ENCODE measurements at regions not wholly inside any gene's neighbourhood (a gene's known extent, or its start where the extent isn't known, plus 50 kb on each side); places are given as distances from the start of the nearest gene placed in this dataset.

GRCh38 chr6:113744861-113745260 lies 112.3 kb upstream of the MARCKS start:
- no peaks in the 10 kb centered on the region for H3K36me3 ChIP-seq (ENCODE audit: insufficient read depth)
- Mint-ChIP-seq H3K27ac (no peak overlapping the region), H3K4me1 (no peaks in the 10 kb centered on the region), H3K4me3 (no peak overlapping the region), H3K36me3 (ENCODE audit: low read depth) (no peaks in the 10 kb centered on the region), H3K27me3 (ENCODE audit: insufficient read depth, low read depth, poor library complexity) (no peaks in the 10 kb centered on the region), H3K9me3 (no peaks in the 10 kb centered on the region)
- no peaks in the 10 kb centered on the region for H3K4me1 ChIP-seq (ENCODE audit: insufficient read depth)
- H3K27me3 ChIP-seq (ENCODE audit: insufficient read depth) = no peaks in the 10 kb centered on the region
- H2AFZ ChIP-seq = no peak overlapping the region
- H3K9me2 ChIP-seq (ENCODE audit: insufficient read depth) = peaks cover 4% of the 10 kb centered on the region; the same call in 1 of the 2 replicates
- DNase-seq (ENCODE audit: low spot score) (no peak), ATAC-seq (no peak)
- no peaks in the 10 kb centered on the region for H3K79me2 ChIP-seq (replicated peaks; ENCODE audit: insufficient read depth)
- no peak overlapping the region for H3K4me2 ChIP-seq
- H3K27ac ChIP-seq (ENCODE audit: low read depth) = no peak overlapping the region
- H3K4me3 ChIP-seq = no peak overlapping the region
- no peak for TF ChIP-seq STAT1 (IDR thresholded peaks at IDR 0.05; ENCODE audit: unreplicated experiment)
- TF ChIP-seq, protein P1, sequence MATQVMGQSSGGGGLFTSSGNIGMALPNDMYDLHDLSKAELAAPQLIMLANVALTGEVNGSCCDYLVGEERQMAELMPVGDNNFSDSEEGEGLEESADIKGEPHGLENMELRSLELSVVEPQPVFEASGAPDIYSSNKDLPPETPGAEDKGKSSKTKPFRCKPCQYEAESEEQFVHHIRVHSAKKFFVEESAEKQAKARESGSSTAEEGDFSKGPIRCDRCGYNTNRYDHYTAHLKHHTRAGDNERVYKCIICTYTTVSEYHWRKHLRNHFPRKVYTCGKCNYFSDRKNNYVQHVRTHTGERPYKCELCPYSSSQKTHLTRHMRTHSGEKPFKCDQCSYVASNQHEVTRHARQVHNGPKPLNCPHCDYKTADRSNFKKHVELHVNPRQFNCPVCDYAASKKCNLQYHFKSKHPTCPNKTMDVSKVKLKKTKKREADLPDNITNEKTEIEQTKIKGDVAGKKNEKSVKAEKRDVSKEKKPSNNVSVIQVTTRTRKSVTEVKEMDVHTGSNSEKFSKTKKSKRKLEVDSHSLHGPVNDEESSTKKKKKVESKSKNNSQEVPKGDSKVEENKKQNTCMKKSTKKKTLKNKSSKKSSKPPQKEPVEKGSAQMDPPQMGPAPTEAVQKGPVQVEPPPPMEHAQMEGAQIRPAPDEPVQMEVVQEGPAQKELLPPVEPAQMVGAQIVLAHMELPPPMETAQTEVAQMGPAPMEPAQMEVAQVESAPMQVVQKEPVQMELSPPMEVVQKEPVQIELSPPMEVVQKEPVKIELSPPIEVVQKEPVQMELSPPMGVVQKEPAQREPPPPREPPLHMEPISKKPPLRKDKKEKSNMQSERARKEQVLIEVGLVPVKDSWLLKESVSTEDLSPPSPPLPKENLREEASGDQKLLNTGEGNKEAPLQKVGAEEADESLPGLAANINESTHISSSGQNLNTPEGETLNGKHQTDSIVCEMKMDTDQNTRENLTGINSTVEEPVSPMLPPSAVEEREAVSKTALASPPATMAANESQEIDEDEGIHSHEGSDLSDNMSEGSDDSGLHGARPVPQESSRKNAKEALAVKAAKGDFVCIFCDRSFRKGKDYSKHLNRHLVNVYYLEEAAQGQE (IDR thresholded peaks at IDR 0.05; ENCODE audit: unreplicated experiment) = no peak
- H3F3A ChIP-seq (replicated peaks; ENCODE audit: low read depth) = no peaks in the 10 kb centered on the region
- H4K20me1 ChIP-seq (replicated peaks; ENCODE audit: insufficient read depth) = no peaks in the 10 kb centered on the region

DNA sequence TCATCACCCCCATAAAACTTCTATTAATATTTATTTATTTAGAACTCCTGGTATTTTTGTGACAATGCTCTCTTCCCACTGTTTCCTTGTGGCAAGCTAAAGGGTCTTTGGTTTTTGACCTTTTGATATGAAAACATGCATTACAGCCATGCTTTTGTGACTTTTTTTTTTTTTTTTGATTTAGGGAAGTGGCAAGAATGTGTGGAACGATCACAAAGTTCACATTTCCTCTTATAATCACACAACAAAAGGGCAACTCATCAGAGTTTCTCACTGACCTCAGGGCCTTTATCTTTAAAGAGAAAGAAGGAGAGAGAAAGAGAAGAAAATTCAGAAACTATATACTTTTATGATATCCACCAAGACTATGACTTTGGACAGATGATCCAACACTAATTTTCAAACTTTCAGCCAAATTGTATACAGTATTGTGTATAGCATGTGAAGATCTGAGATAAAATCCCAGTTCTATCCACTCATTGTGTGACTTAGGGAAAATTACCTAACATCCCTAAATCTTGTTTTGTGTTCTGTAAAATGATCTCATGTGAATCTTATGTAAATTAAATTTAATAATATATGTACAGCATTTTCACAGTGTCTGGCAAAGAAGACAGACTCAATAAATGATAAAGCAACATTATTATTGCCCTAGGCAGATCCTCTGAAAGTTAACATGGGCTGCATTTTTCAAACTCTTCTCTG lies 106.8 kb upstream of the MARCKS start:
- no peak overlapping the region for H3K4me2 ChIP-seq
- no peak overlapping the region for H3K4me3 ChIP-seq
- no peak for ATAC-seq
- no peaks in the 10 kb centered on the region for H3K79me2 ChIP-seq (replicated peaks; ENCODE audit: insufficient read depth)
- no peaks in the 10 kb centered on the region for H3K36me3 Mint-ChIP-seq (ENCODE audit: low read depth)
- H2AFZ ChIP-seq = no peak overlapping the region
- H3K4me3 Mint-ChIP-seq = no peak overlapping the region
- H4K20me1 ChIP-seq (replicated peaks; ENCODE audit: insufficient read depth) = no peaks in the 10 kb centered on the region
- H3K27ac Mint-ChIP-seq = no peak overlapping the region
- H3F3A ChIP-seq (replicated peaks; ENCODE audit: low read depth) = no peaks in the 10 kb centered on the region
- no peaks in the 10 kb centered on the region; the same call in 2 of the 3 replicates for H3K9me3 Mint-ChIP-seq
- H3K27me3 Mint-ChIP-seq (ENCODE audit: insufficient read depth, low read depth, poor library complexity) = peaks cover 4% of the 10 kb centered on the region
- no peaks in the 10 kb centered on the region; the same call in 1 of the 2 replicates for H3K9me2 ChIP-seq (ENCODE audit: insufficient read depth)
- H3K36me3 ChIP-seq (ENCODE audit: insufficient read depth) = no peaks in the 10 kb centered on the region
- DNase-seq (ENCODE audit: low spot score) = no peak
- no peak overlapping the region for H3K27ac ChIP-seq (ENCODE audit: low read depth)
- H3K4me1 ChIP-seq (ENCODE audit: insufficient read depth) = no peaks in the 10 kb centered on the region
- no peaks in the 10 kb centered on the region for H3K27me3 ChIP-seq (ENCODE audit: insufficient read depth)
- H3K4me1 Mint-ChIP-seq = no peaks in the 10 kb centered on the region
- TF ChIP-seq ZNF331 (CRISPR knock-in tag; IDR thresholded peaks at IDR 0.05; ENCODE audit: low read depth) (no peak), EZH2 (IDR thresholded peaks at IDR 0.05; ENCODE audit: low read depth, unreplicated experiment) (no peak), CREB1 (CRISPR knock-in tag; IDR thresholded peaks at IDR 0.05; ENCODE audit: low read depth) (no peak), POLR2AphosphoS5 (IDR thresholded peaks at IDR 0.05; ENCODE audit: low read depth) (no peak), STAT1 (IDR thresholded peaks at IDR 0.05; ENCODE audit: unreplicated experiment) (no peak), CTCF (conservative IDR thresholded peaks at IDR 0.05; ENCODE audit: low read depth in 2 of 2) (no peak), EZH2phosphoT487 (IDR thresholded peaks at IDR 0.05; ENCODE audit: unreplicated experiment) (no peak), ZNF462 (CRISPR knock-in tag; IDR thresholded peaks at IDR 0.05) (no peak)
